Testis (tissue), 2 donors: ENCODE measurements at regions not wholly inside any gene's neighbourhood (a gene's known extent, or its start where the extent isn't known, plus 50 kb on each side); places are given as distances from the start of the nearest gene placed in this dataset.

Experiments used
- DNase-seq: peaks from one replicate; pipeline ENCODE4 v3.0.0-alpha.2; 2019
- H3K27ac ChIP-seq, 2 donors: fragments of 200-600 bp; sonication (generic); one replicate each; pipeline ENCODE4 v1.5.1; 2019
- H3K27me3 ChIP-seq: fragments of 200-600 bp; sonication (generic); one replicate; pipeline ENCODE4 v1.5.1; 2019
- H3K36me3 ChIP-seq: fragments of 200-600 bp; sonication (generic); one replicate; pipeline ENCODE4 v1.5.1; 2017; ENCODE audit warnings: low read depth; ENCODE audit errors: missing control alignments
- H3K4me1 ChIP-seq: fragments of 200-600 bp; sonication (generic); one replicate; pipeline ENCODE4 v1.5.1; 2019
- H3K4me3 ChIP-seq, 2 donors: fragments of 200-600 bp; sonication (generic); one replicate each; pipeline ENCODE4 v1.5.1; 2017 to 2019
- H3K9me3 ChIP-seq: fragments of 200-600 bp; sonication (generic); one replicate; pipeline ENCODE4 v1.5.1; 2017
- POLR2A ChIP-seq: fragments of 450-650 bp; IDR thresholded peaks from one replicate; pipeline ENCODE4 v1.6.1; 2017; ENCODE audit warnings: antibody characterized with exemption, mild to moderate bottlenecking, moderate library complexity
- intact Hi-C: fragments of 100-400 bp; cut with DNase I; formaldehyde crosslinking; loops from one replicate; pipeline ENCODE4 v1.15.1; 2023; ENCODE audit warnings: low total_unique reads
- small RNA-seq, 2 donors: library from RNA; depleted of rRNA; stranded (forward); fragments of <200 nt; gene quantifications; one replicate each; pipeline ENCODE3, GENCODE V24; 2016
- TF ChIP-seq, protein P1 (sequence below), 3 experiments: fragments of 450-650 bp in 2 of 3; fragments of 200-600 bp in 1 of 3; sonication (generic) in 1 of 3; IDR thresholded peaks; one replicate each; pipeline ENCODE4 v1.5.1; 2016 to 2019; ENCODE audit warnings: antibody characterized with exemption in 3 of 3, mild to moderate bottlenecking in 2 of 3, moderate library complexity in 1 of 3

DNA sequence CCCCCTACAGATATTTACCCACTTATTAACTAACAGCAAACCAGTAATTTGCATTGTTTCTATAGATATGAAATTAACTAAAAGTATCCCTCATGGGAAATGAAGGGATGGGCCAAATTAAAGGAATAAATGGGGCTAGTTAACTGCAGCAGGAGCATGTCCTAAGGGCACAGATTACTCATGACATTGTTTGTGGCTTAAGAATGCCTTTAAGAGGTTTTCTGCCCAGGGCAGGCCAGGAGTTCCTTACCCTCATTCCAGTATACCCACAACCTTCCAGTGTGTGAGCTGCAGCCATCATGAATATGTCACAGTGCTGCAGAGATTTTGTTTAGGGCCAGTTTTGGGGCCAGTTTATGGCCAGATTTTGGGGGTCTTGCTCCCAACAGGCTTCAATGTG, 1101.9 kb downstream of the PRIM2 start:
- intact Hi-C loops, result no loop called here
- no peak overlapping the region for H3K4me3 ChIP-seq
- no peak overlapping the region for H3K27ac ChIP-seq
- no peaks in the 10 kb centered on the region for H3K36me3 ChIP-seq
- DNase-seq, result no peak
- H3K4me1 ChIP-seq, result no peaks in the 10 kb centered on the region
- H3K9me3 ChIP-seq, result no peaks in the 10 kb centered on the region
- no peaks in the 10 kb centered on the region for H3K27me3 ChIP-seq
- TF ChIP-seq, protein P1, sequence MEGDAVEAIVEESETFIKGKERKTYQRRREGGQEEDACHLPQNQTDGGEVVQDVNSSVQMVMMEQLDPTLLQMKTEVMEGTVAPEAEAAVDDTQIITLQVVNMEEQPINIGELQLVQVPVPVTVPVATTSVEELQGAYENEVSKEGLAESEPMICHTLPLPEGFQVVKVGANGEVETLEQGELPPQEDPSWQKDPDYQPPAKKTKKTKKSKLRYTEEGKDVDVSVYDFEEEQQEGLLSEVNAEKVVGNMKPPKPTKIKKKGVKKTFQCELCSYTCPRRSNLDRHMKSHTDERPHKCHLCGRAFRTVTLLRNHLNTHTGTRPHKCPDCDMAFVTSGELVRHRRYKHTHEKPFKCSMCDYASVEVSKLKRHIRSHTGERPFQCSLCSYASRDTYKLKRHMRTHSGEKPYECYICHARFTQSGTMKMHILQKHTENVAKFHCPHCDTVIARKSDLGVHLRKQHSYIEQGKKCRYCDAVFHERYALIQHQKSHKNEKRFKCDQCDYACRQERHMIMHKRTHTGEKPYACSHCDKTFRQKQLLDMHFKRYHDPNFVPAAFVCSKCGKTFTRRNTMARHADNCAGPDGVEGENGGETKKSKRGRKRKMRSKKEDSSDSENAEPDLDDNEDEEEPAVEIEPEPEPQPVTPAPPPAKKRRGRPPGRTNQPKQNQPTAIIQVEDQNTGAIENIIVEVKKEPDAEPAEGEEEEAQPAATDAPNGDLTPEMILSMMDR (IDR thresholded peaks at IDR 0.05), result no peak
- no peak for TF ChIP-seq POLR2A

Small RNA genes lying in the stretch of these regions (small RNA-seq; reads per million reads assigned to genes)
- 0 reads per million in 2 donors for gene AL603755.1
